K562 (cell line): ENCODE measurements at regions not wholly inside any gene's neighbourhood (a gene's known extent, or its start where the extent isn't known, plus 50 kb on each side); places are given as distances from the start of the nearest gene placed in this dataset.

Experiments
- ATAC-seq: fragments of 200-7000 bp; cut with Tn5 transposase; 3 replicates; pipeline ENCODE4 v1.9.1; 2020; ENCODE audit warnings: moderate library complexity
- BruUV-seq: library from RNA; stranded (reverse); fragments of 400-500 nt; replicated peaks from 2 replicates; lab custom pipeline; 2021; lab: Mats Ljungman, UMichigan
- CTCF ChIA-PET: fragments of 300-600 bp; formaldehyde crosslinking; extraction: SDS; loops from one replicate; lab custom pipeline; 2021; ENCODE audit warnings: low intra/inter-chr PET ratio; lab: Yijun Ruan, JAX
- POLR2A ChIA-PET: fragments of 300-600, 350-650 bp; sonication (Branson Sonifier 250); formaldehyde crosslinking; extraction: SDS; loops from one replicate; lab custom pipeline; 2021; ENCODE audit warnings: antibody characterized with exemption, inconsistent platforms; lab: Yijun Ruan, JAX
- DNase-seq, 4 experiments: peaks; one replicate each; pipeline versions ENCODE4 v3.0.0 to v3.0.0-alpha.2; 2011 to 2018; ENCODE audit warnings: low spot score in 3 of 4, mixed read lengths in 3 of 4; ENCODE audit errors: extremely low read depth in 1 of 4
- FAIRE-seq: peaks from 2 replicates; lab custom pipeline; 2011; peaks lifted over from hg19 to GRCh38; lab: Jason Lieb, UNC
- H2AFZ ChIP-seq: 2 replicates; pipeline ENCODE4 v1.6.0; 2011; ENCODE audit warnings: low read depth, low read length, control low read depth, inconsistent platforms
- H3K27ac ChIP-seq: fragments of 200-600 bp; 3 replicates; pipeline ENCODE4 v1.8.0; 2011; ENCODE audit warnings: low read depth, mild to moderate bottlenecking, control low read depth, inconsistent platforms, low read length, moderate library complexity, mixed read lengths; ENCODE audit errors: extremely low read depth
- H3K27me3 ChIP-seq, 2 experiments: fragments of 300-600 bp in 1 of 2; 2 replicates in 1 of 2; 3 replicates in 1 of 2; pipeline versions ENCODE4 v1.6.0 to v1.8.0; 2011; ENCODE audit warnings: inconsistent platforms in 2 of 2, low read length in 2 of 2, mild to moderate bottlenecking in 1 of 2, mixed read lengths in 1 of 2, moderate library complexity in 1 of 2; ENCODE audit not compliant: control insufficient read depth in 2 of 2, insufficient read depth in 2 of 2
- H3K36me3 ChIP-seq: fragments of 300-600 bp; 3 replicates; pipeline ENCODE4 v1.8.0; 2011; ENCODE audit warnings: mild to moderate bottlenecking, low read length, inconsistent platforms; ENCODE audit not compliant: control insufficient read depth, insufficient read depth
- H3K4me1 ChIP-seq, 2 experiments: fragments of 200-600 bp in 1 of 2; replicated peaks in 1 of 2; 2 replicates in 1 of 2; 3 replicates in 1 of 2; pipeline versions ENCODE4 v1.5.1 to v1.8.0; 2011; ENCODE audit warnings: inconsistent platforms in 2 of 2, low read length in 2 of 2, mild to moderate bottlenecking in 1 of 2, mixed read lengths in 1 of 2, moderate library complexity in 1 of 2; ENCODE audit not compliant: control insufficient read depth in 2 of 2, insufficient read depth in 2 of 2
- H3K4me2 ChIP-seq: 2 replicates; pipeline ENCODE4 v1.6.1; 2011; ENCODE audit warnings: low read length, control low read depth, inconsistent platforms, mixed read lengths; ENCODE audit not compliant: insufficient read depth
- H3K4me3 ChIP-seq: fragments of 200-600 bp; sonication (generic), shearing (Covaris generic); 2 replicates; pipeline ENCODE4 v1.5.1; 2016; ENCODE audit warnings: control low read depth, inconsistent platforms
- H3K79me2 ChIP-seq: fragments of 200-600 bp; 3 replicates; pipeline ENCODE4 v1.8.0; 2011; ENCODE audit warnings: low read length, inconsistent platforms; ENCODE audit not compliant: control insufficient read depth, insufficient read depth
- H3K9ac ChIP-seq, 2 experiments: 2 replicates each; pipeline versions ENCODE4 v1.6.0 to v1.6.1; 2011; ENCODE audit warnings: low read depth in 2 of 2, low read length in 2 of 2, control low read depth in 1 of 2, inconsistent platforms in 1 of 2, mild to moderate bottlenecking in 1 of 2, mixed read lengths in 1 of 2; ENCODE audit not compliant: insufficient read depth in 1 of 2
- H3K9me1 ChIP-seq: one replicate; pipeline ENCODE4 v1.6.0; 2011; ENCODE audit warnings: inconsistent platforms, mild to moderate bottlenecking, low read length, moderate library complexity; ENCODE audit not compliant: control insufficient read depth, insufficient read depth
- H3K9me3 ChIP-seq: replicated peaks from 2 replicates; pipeline ENCODE4 v1.5.1; 2011; ENCODE audit warnings: low read depth, low read length, inconsistent platforms; ENCODE audit not compliant: control insufficient read depth, insufficient read depth
- H4K20me1 ChIP-seq: replicated peaks from 2 replicates; pipeline ENCODE4 v1.6.1; 2011; ENCODE audit warnings: low read length, inconsistent platforms, mixed read lengths; ENCODE audit not compliant: control insufficient read depth, insufficient read depth
- ASH1L ChIP-seq: fragments of 450-650 bp; IDR thresholded peaks from 2 replicates; pipeline ENCODE4 v1.6.1; 2018; ENCODE audit warnings: borderline replicate concordance, mild to moderate bottlenecking, low read depth; ENCODE audit not compliant: partially characterized antibody
- BMI1 ChIP-seq: fragments of 150-350 bp; IDR thresholded peaks from 2 replicates; pipeline ENCODE4 v1.6.1; 2014; ENCODE audit warnings: low read length
- CHD2 ChIP-seq: IDR thresholded peaks from 2 replicates; pipeline ENCODE4 v1.6.1; 2011; ENCODE audit warnings: low read depth, low read length
- MCM5 ChIP-seq: fragments of 450-650 bp; IDR thresholded peaks from 2 replicates; pipeline ENCODE4 v1.6.1; 2016; ENCODE audit warnings: low read depth
- PBX2 ChIP-seq, 2 experiments: IDR thresholded peaks in 1 of 2; conservative IDR thresholded peaks in 1 of 2; 2 replicates each; pipeline ENCODE4 v1.6.1; 2016; ENCODE audit warnings: low read depth in 2 of 2, mild to moderate bottlenecking in 1 of 2, missing compliant biosample characterization in 1 of 2, missing genetic modification characterization in 1 of 2, moderate library complexity in 1 of 2
- POU5F1 ChIP-seq: fragments of 150-350 bp; IDR thresholded peaks from 2 replicates; pipeline ENCODE4 v1.6.1; 2014; ENCODE audit warnings: borderline replicate concordance, low read length, low read depth, mild to moderate bottlenecking; ENCODE audit not compliant: partially characterized antibody
- RBM34 ChIP-seq: fragments of 200-400 bp; formaldehyde crosslinking; IDR thresholded peaks from 2 replicates; pipeline ENCODE4 v1.6.1; 2018; ENCODE audit warnings: low read length, borderline replicate concordance; ENCODE audit not compliant: insufficient read depth
- SNRNP70 ChIP-seq: fragments of 200-400 bp; formaldehyde crosslinking; optimal IDR thresholded peaks from 2 replicates; pipeline ENCODE3; 2017; ENCODE audit warnings: low read depth, low read length
- TCF3 ChIP-seq: sonication (generic); formaldehyde crosslinking; IDR thresholded peaks from 2 replicates; pipeline ENCODE4 v1.4.0; 2020; ENCODE audit warnings: mild to moderate bottlenecking, missing genetic modification reagents
- THRB ChIP-seq: fragments of 450-650 bp; formaldehyde crosslinking; conservative IDR thresholded peaks from 2 replicates; pipeline ENCODE4 v1.4.0; 2022; ENCODE audit warnings: mild to moderate bottlenecking, missing genetic modification characterization
- ZC3H8 ChIP-seq: fragments of 450-650 bp; IDR thresholded peaks from 2 replicates; pipeline ENCODE4 v1.6.1; 2017
- ZNF143 ChIP-seq: sonication (generic); formaldehyde crosslinking; IDR thresholded peaks from 2 replicates; pipeline ENCODE4 v1.9.0; 2022; ENCODE audit warnings: mild to moderate bottlenecking, missing genetic modification reagents
- ZNF79 ChIP-seq: fragments of 250-450 bp; sonication (Bioruptor Pico); IDR thresholded peaks from 2 replicates; pipeline ENCODE4 v1.4.0; 2020; ENCODE audit warnings: low read depth, mild to moderate bottlenecking, moderate library complexity
- WGBS: fragments of 100-300 bp; shearing (Covaris generic); methylation state at CpG from one replicate; pipeline ENCODE4 v1.1.6; 2016; ENCODE audit warnings: low coverage, mixed read lengths; ENCODE audit not compliant: insufficient coverage; ENCODE audit errors: missing lambda C conversion rate; 5-methylcytosine and 5-hydroxymethylcytosine counted together
- in situ Hi-C: fragments of 300-500 bp; cut with MboI; formaldehyde crosslinking; loops from 4 replicates; pipeline ENCODE4 v1.15.0; 2018; ENCODE audit warnings: inconsistent platforms, mixed read lengths
- intact Hi-C: fragments of 100-400 bp; cut with micrococcal nuclease; formaldehyde crosslinking; loops from 2 replicates; pipeline ENCODE4 v1.14.2; 2022

GRCh38 chr2:226464380-226464779, 335.2 kb downstream of the IRS1 start:
- H3K9ac ChIP-seq: no peak overlapping the region
- H3K4me3 ChIP-seq: no peak overlapping the region
- H3K9me3 ChIP-seq: no peaks in the 10 kb centered on the region
- FAIRE-seq (no peak), DNase-seq (no peak), ATAC-seq (no peak)
- H3K4me2 ChIP-seq: no peak overlapping the region
- ChIA-PET CTCF (no interaction called here), POLR2A (no interaction called here)
- H3K9me1 ChIP-seq: no peaks in the 10 kb centered on the region
- no peaks in the 10 kb centered on the region for H3K4me1 ChIP-seq
- H3K36me3 ChIP-seq: no peaks in the 10 kb centered on the region
- TF ChIP-seq CHD2 (no peak), ASH1L (no peak), TCF3 (CRISPR knock-in tag) (no peak), SNRNP70 (no peak)
- no peaks in the 10 kb centered on the region for H4K20me1 ChIP-seq
- no peaks in the 10 kb centered on the region for H3K79me2 ChIP-seq
- no peak overlapping the region for H3K27ac ChIP-seq
- no peak overlapping the region for H2AFZ ChIP-seq
- in situ Hi-C loops (no loop called here), intact Hi-C loops (no loop called here)
- no peaks in the 10 kb centered on the region for H3K27me3 ChIP-seq
- no TSS peak for BruUV-seq
- 3% methylated on average over 3 of the region's 4 CpGs for WGBS

- no peaks in the 10 kb centered on the region for H3K4me1 ChIP-seq
- H3K9ac ChIP-seq: no peak overlapping the region
- H3K27ac ChIP-seq: no peak overlapping the region
- in situ Hi-C loops: no loop called here
- no peak overlapping the region for H3K4me3 ChIP-seq
- CTCF ChIA-PET: no interaction called here
- intact Hi-C loops: no loop called here
- BruUV-seq: no TSS peak
- H2AFZ ChIP-seq: no peak overlapping the region
- H3K27me3 ChIP-seq: no peaks in the 10 kb centered on the region
- H3K9me3 ChIP-seq: no peaks in the 10 kb centered on the region
- no peaks in the 10 kb centered on the region for H4K20me1 ChIP-seq
- DNase-seq (no peak), ATAC-seq (no peak), FAIRE-seq (no peak)
- no peak overlapping the region for H3K4me2 ChIP-seq
- H3K9me1 ChIP-seq: no peaks in the 10 kb centered on the region
- H3K36me3 ChIP-seq: no peaks in the 10 kb centered on the region
- POLR2A ChIA-PET: no interaction called here
- no peaks in the 10 kb centered on the region for H3K79me2 ChIP-seq
- WGBS: 0% methylated on average over 2 of the region's 2 CpGs
- TF ChIP-seq ZNF143 (CRISPR knock-in tag): no peak
- no peak for TF ChIP-seq ZNF79 (CRISPR knock-in tag)
- TF ChIP-seq MCM5: no peak
- TF ChIP-seq BMI1: no peak
- TF ChIP-seq THRB (CRISPR knock-in tag): no peak
- TF ChIP-seq PBX2 (CRISPR knock-in tag; IDR thresholded peaks at IDR 0.05; ENCODE audit: low read depth): no peak
- no peak for TF ChIP-seq PBX2 (tag; conservative IDR thresholded peaks at IDR 0.05; ENCODE audit: low read depth)
- TF ChIP-seq ZC3H8: no peak
- TF ChIP-seq POU5F1: no peak
- TF ChIP-seq RBM34: no peak
Observed at GRCh38 chr2:226463154-226463553, 336.5 kb downstream of the IRS1 start.
